Fibroblast of pulmonary artery (primary cell): ENCODE measurements at regions not wholly inside any gene's neighbourhood (a gene's known extent, or its start where the extent isn't known, plus 50 kb on each side); places are given as distances from the start of the nearest gene placed in this dataset.

ENCODE experiments used
- DNase-seq: peaks from one replicate; pipeline ENCODE4 v3.0.0-alpha.2; 2010; ENCODE audit warnings: low read depth
- H3K4me3 ChIP-seq: replicated peaks from 2 replicates; pipeline ENCODE4 v1.5.1; 2011; ENCODE audit warnings: low read depth, mild to moderate bottlenecking, control low read depth, low read length, moderate library complexity
- TF ChIP-seq, protein P1 (sequence below): IDR thresholded peaks from 2 replicates; pipeline ENCODE4 v1.5.1; 2011; ENCODE audit warnings: mild to moderate bottlenecking, control low read depth, low read length, inconsistent platforms; ENCODE audit errors: missing control alignments

- H3K4me3 ChIP-seq: no peak overlapping the region
- TF ChIP-seq, protein P1, sequence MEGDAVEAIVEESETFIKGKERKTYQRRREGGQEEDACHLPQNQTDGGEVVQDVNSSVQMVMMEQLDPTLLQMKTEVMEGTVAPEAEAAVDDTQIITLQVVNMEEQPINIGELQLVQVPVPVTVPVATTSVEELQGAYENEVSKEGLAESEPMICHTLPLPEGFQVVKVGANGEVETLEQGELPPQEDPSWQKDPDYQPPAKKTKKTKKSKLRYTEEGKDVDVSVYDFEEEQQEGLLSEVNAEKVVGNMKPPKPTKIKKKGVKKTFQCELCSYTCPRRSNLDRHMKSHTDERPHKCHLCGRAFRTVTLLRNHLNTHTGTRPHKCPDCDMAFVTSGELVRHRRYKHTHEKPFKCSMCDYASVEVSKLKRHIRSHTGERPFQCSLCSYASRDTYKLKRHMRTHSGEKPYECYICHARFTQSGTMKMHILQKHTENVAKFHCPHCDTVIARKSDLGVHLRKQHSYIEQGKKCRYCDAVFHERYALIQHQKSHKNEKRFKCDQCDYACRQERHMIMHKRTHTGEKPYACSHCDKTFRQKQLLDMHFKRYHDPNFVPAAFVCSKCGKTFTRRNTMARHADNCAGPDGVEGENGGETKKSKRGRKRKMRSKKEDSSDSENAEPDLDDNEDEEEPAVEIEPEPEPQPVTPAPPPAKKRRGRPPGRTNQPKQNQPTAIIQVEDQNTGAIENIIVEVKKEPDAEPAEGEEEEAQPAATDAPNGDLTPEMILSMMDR: no peak
- no peak for DNase-seq
These were observed 109.8 kb upstream of the MSX2 start for GRCh38 chr5:174614500-174615135.

- H3K4me3 ChIP-seq: no peak overlapping the region
- no peak for DNase-seq
- TF ChIP-seq, protein P1: no peak
These were observed 108.3 kb upstream of the MSX2 start for GRCh38 chr5:174616036-174616435.

DNA sequence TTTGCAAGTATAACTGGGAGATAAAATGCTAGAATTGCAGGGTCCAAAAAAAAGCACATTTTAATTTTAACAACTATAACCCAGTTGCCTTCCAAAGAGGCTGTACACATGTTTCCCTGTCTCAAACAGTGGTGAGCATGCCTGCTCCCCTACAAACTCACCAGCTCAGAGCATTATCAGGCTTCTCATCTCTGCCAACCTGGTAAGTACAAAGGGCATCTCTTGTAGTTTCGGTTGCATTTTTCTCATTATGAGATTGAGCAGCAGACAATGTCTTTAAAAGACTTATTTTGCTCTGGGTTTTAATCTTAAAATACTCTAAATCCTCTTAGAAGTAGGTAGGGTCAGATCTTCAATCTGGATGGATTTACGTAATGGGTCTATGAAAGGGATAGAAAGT lies 107.1 kb upstream of the MSX2 start:
- DNase-seq: no peak
- no peak overlapping the region for H3K4me3 ChIP-seq
- TF ChIP-seq, protein P1: no peak

GRCh38 chr5:174617910-174618309 lies 106.5 kb upstream of the MSX2 start:
- TF ChIP-seq, protein P1: no peak
- H3K4me3 ChIP-seq: no peak overlapping the region
- no peak for DNase-seq

DNA sequence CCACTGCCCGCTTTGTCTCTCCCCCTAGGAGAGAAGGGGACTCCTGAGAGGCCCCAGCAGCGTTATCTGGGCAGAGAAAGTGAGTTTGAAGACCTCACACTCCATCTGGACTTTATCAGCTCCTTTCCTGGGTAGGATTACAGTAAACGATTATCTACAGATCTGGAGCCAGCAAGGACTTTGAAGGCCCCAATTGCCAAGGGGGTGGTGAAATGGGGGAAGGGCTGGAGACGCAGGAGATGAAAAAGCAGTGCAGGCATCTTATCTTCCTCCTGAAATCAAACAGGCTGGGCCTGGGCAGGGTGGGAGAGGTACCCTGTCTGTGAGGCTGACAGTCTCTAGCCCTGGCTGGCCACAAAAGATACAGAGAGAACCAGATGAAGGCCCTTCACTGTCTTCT lies 105.8 kb upstream of the MSX2 start:
- DNase-seq: no peak
- TF ChIP-seq, protein P1: no peak
- no peak overlapping the region for H3K4me3 ChIP-seq

- no peak for DNase-seq
- TF ChIP-seq, protein P1: no peak
- H3K4me3 ChIP-seq: no peak overlapping the region
These were observed 102.3 kb upstream of the MSX2 start for GRCh38 chr5:174622067-174622466.

GRCh38 chr5:174623018-174623417 lies 101.4 kb upstream of the MSX2 start:
- no peak for DNase-seq
- no peak overlapping the region for H3K4me3 ChIP-seq
- TF ChIP-seq, protein P1: no peak
